Sigmoid colon (tissue), 4 donors: ENCODE measurements at regions not wholly inside any gene's neighbourhood (a gene's known extent, or its start where the extent isn't known, plus 50 kb on each side); places are given as distances from the start of the nearest gene placed in this dataset.

ENCODE experiments used
- CTCF ChIP-seq, 4 experiments: fragments of 450-650 bp in 3 of 4; fragments of 200-600 bp in 1 of 4; IDR thresholded peaks; one replicate each; pipeline ENCODE4 v1.5.1; 2016 to 2019; ENCODE audit warnings: antibody characterized with exemption in 4 of 4, mild to moderate bottlenecking in 3 of 4, moderate library complexity in 2 of 4
- EP300 ChIP-seq, 4 donors: sonication (generic); formaldehyde crosslinking; IDR thresholded peaks; one replicate each; pipeline ENCODE4 v1.6.1; 2017; ENCODE audit warnings: antibody characterized with exemption in 4 of 4
- POLR2A ChIP-seq, 2 donors: fragments of 450-650 bp; IDR thresholded peaks; one replicate each; pipeline ENCODE4 v1.6.1; 2016; ENCODE audit warnings: antibody characterized with exemption in 2 of 2, mild to moderate bottlenecking in 2 of 2, moderate library complexity in 2 of 2
- POLR2AphosphoS5 ChIP-seq, 4 donors: sonication (generic); formaldehyde crosslinking; IDR thresholded peaks; one replicate each; pipeline ENCODE4 v1.6.1; 2017; ENCODE audit warnings: antibody characterized with exemption in 4 of 4

GRCh38 chr4:175405961-175406360 is 406.1 kb downstream of the GPM6A start:
- TF ChIP-seq EP300 (IDR thresholded peaks at IDR 0.05) (no peak), CTCF (IDR thresholded peaks at IDR 0.05) (no peak), POLR2A (IDR thresholded peaks at IDR 0.05) (no peak), POLR2AphosphoS5 (IDR thresholded peaks at IDR 0.05) (no peak)
